Activated CD4-positive, alpha-beta T cell treated with anti-CD3 and anti-CD28 coated beads, Interleukin-2, Interleukin-6, amounts not matched to agents 100 ng/mL and 50 ng/mL, durations not matched to agents 16 hours and 8 hours (primary cell): ENCODE measurements at regions not wholly inside any gene's neighbourhood (a gene's known extent, or its start where the extent isn't known, plus 50 kb on each side); places are given as distances from the start of the nearest gene placed in this dataset.

Source experiments
- DNase-seq: peaks from one replicate; pipeline ENCODE4 v3.0.0-alpha.2; 2020

- DNase-seq, result no peak
Observed at GRCh38 chr9:79189511-79189924, 382.2 kb upstream of the TLE4 start.

- DNase-seq, result no peak
Observed at GRCh38 chr9:79193001-79193400, 378.8 kb upstream of the TLE4 start.

GRCh38 chr9:79193501-79194223, 378.1 kb upstream of the TLE4 start:
- no peak for DNase-seq

GRCh38 chr9:79195879-79196278, 375.9 kb upstream of the TLE4 start:
- no peak for DNase-seq

GRCh38 chr9:79196606-79197005, 375.2 kb upstream of the TLE4 start:
- DNase-seq, result no peak

GRCh38 chr9:79200336-79200735, 371.4 kb upstream of the TLE4 start:
- DNase-seq, result no peak

- DNase-seq, result no peak
Observed at GRCh38 chr9:79201636-79202035, 370.1 kb upstream of the TLE4 start.

GRCh38 chr9:79208791-79209396, 362.9 kb upstream of the TLE4 start:
- DNase-seq, result no peak

- DNase-seq, result no peak
Observed at GRCh38 chr9:79210541-79211243, 361.1 kb upstream of the TLE4 start.

- DNase-seq, result no peak
Observed at GRCh38 chr9:79213417-79214125, 358.2 kb upstream of the TLE4 start.

GRCh38 chr9:79215821-79216220, 355.9 kb upstream of the TLE4 start:
- no peak for DNase-seq

GRCh38 chr9:79220251-79220650, 351.5 kb upstream of the TLE4 start:
- DNase-seq, result no peak

- DNase-seq, result no peak
Observed at GRCh38 chr9:79220666-79221065, 351.1 kb upstream of the TLE4 start.

- no peak for DNase-seq
Observed at GRCh38 chr9:79221084-79221483, 350.7 kb upstream of the TLE4 start.

- DNase-seq, result no peak
Observed at GRCh38 chr9:79222483-79222882, 349.3 kb upstream of the TLE4 start.

- DNase-seq, result no peak
Observed at GRCh38 chr9:79224672-79225433, 346.9 kb upstream of the TLE4 start.

GRCh38 chr9:79233542-79233941, 338.2 kb upstream of the TLE4 start:
- peak; percentile 29 for DNase-seq

- no peak for DNase-seq
Observed at GRCh38 chr9:79236466-79236865, 335.3 kb upstream of the TLE4 start.

- DNase-seq, result no peak
Observed at GRCh38 chr9:79237861-79238260, 333.9 kb upstream of the TLE4 start.

GRCh38 chr9:79240774-79241173, 331.0 kb upstream of the TLE4 start:
- DNase-seq, result no peak

- DNase-seq, result no peak
Observed at GRCh38 chr9:79242489-79242888, 329.3 kb upstream of the TLE4 start.

GRCh38 chr9:79246170-79246569, 325.6 kb upstream of the TLE4 start:
- no peak for DNase-seq

- no peak for DNase-seq
Observed at GRCh38 chr9:79247021-79247420, 324.7 kb upstream of the TLE4 start.
